HG03575 (cell line): ENCODE measurements at regions not wholly inside any gene's neighbourhood (a gene's known extent, or its start where the extent isn't known, plus 50 kb on each side); places are given as distances from the start of the nearest gene placed in this dataset.

ENCODE experiments used
- ATAC-seq: cut with Tn5 transposase; IDR thresholded peaks from one replicate; pipeline ENCODE4 v1.9.1; 2021; ENCODE audit not compliant: unreplicated experiment, insufficient number of reproducible peaks, low FRiP score; ENCODE audit errors: extremely low read depth

- ATAC-seq, result no peak
Observed at GRCh38 chr12:73277971-73278370, 1005.8 kb downstream of the TRHDE start.

GRCh38 chr12:73301530-73301929, 1029.4 kb downstream of the TRHDE start:
- no peak for ATAC-seq

DNA sequence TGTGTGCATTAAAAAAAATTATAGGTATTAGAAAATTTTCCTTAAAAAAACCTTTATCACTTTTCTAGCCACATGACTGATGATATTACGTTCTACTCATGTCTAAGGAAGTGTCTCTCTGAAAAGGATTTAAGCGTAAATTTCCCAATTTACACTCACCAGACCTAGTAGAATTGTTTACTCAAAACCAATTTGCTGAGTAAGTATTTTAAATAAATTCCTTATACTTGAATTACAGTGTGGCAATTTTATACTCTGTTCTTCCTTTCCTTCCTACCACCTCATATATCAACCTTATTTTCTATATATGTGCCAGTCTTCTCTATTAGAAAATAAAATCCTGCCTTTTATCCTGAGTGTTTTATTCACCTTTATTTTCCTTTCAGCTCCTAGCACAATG, 1035.1 kb downstream of the TRHDE start:
- ATAC-seq, result no peak

DNA sequence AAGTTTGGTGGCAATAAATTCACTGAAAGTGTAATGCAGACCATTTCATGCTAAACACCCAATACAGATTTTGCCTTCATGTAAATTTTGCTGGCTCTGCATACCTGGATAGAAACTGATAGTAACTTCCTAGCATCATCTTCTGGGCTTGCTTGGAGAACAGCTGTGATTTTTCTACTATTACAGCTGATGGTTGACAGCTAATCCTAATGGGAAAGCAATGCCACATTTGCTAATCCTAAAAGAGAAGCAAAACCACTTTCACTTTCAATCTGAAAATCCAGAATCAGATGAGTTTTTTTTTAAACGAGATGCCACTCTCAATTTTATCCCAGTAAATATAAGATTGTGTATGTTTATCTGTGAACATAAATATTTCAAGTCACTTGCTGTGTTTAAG, 1035.9 kb downstream of the TRHDE start:
- no peak for ATAC-seq

- ATAC-seq, result no peak
Observed at GRCh38 chr12:73308747-73309146, 1036.6 kb downstream of the TRHDE start.

- no peak for ATAC-seq
Observed at GRCh38 chr12:73321319-73321718, 1049.1 kb downstream of the TRHDE start.

- no peak for ATAC-seq
Observed at GRCh38 chr12:73321776-73322175, 1049.6 kb downstream of the TRHDE start.

DNA sequence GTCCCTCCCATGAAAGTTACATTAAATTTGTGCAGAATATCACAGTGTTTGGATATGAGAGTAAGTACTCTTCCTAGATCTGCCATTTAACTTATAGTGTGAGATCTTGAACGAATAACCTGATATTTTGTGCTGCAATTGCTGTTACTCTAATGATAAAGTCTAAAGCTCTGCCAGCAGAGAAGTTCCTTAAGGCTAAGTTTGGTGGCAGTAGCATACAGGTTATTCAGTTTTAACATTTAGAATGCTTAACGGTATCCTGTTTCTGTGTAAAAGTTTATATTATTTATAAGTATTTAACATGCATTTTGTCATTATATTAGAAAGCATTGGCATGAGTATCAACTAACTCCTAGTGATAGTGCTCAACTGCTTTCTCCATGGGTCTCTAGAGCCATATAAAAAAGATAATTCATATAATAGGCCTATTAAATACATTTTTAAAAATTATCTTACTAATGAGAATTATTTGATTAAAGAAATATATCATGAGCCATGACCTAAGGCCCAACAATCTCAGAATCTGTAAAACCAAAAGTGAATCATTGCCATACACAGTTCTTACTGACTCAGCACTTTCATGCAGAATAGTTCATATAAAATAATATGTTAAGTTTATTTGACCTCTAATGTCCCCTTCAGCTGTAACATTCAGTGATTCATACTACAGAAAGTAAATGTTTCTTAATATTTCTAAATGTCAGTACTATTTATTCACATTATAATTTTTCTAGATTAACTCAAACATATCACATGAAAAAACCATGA, 1058.6 kb downstream of the TRHDE start:
- no peak for ATAC-seq

DNA sequence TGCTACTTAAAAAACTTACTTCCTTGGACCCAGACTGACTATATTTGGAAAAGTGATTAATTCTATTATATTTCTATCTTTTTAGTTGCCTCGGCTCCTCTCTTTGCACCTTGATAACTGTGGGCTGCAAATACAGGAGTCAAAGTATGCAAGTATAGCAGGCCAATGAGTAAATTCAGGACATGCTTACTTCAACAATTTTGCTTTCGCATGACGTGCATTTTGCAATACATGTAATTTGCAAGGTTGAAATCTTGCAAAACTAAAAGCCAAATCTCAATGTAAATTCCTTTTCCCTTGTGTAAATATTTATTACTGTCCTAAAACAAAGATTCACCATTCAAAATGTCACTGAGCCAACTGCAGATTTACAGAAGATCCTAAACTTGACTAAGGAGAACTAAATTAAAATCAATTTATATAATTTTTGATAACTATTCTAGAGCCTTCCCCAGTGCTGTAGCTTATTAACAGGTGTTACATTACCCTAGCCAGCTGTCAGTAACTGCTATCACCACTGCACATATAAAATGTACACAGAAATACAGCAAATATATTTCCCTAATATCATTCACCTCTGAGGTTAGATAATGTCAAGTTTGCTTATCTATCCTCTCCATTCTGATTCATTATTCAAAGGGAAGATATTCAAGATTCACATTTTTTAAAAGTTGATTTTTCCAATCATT, 1069.5 kb downstream of the TRHDE start:
- no peak for ATAC-seq

DNA sequence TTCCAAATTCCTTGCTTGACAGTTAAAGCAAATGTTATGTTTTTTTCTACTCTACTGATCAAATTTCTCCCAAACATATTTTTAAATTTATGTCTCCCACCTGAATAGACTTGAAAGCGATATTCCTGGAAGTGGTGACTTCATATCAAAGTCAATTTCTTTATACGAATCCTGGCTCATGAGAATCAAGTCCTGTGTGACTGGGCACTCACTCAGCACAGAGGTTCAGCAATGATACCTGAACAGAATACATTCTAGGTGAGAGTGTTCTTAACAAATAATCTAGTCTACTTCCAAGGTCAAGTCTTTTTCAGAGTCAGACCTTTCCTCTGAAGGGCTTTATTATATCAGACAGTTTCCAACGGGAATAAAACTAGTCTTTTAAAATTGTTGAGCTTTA, 1070.6 kb downstream of the TRHDE start:
- ATAC-seq, result no peak

GRCh38 chr12:73352826-73353225, 1080.7 kb downstream of the TRHDE start:
- no peak for ATAC-seq

DNA sequence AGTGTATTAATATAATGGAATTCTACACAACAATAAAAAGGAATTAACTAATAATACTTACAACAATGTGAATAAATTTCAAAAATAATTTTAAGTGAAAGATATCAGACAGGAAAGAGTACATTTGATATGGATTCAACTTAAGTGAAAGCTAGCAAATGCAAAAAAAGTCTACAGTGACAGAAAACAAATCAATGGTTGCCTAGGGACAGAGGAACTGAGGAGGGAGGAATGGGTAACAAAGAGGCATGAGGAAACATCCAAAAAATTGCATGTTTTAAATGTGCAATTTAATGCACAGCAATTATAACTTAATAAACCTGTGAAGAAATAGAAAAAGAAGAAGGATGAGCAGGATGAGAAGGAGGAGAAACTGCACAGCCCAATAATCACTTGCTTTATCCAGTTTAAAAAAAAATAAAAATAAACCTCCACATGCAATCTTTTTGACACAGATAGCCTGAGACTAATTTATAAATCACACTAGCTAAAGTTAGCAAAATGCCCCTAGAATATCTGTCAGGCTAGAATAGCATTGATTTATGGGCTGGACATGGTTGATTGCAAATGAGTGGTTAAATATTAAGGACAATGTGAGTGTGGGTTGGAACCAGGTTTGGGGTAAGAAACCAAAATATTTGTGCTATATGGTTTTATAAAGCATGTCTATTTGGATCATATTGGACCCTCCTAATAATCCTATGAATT, 1089.1 kb downstream of the TRHDE start:
- no peak for ATAC-seq

- ATAC-seq, result no peak
Observed at GRCh38 chr12:73361864-73362230, 1089.7 kb downstream of the TRHDE start.

- no peak for ATAC-seq
Observed at GRCh38 chr12:73362666-73363065, 1090.5 kb downstream of the TRHDE start.

- ATAC-seq, result no peak
Observed at GRCh38 chr12:73372856-73373255, 1100.7 kb downstream of the TRHDE start.

DNA sequence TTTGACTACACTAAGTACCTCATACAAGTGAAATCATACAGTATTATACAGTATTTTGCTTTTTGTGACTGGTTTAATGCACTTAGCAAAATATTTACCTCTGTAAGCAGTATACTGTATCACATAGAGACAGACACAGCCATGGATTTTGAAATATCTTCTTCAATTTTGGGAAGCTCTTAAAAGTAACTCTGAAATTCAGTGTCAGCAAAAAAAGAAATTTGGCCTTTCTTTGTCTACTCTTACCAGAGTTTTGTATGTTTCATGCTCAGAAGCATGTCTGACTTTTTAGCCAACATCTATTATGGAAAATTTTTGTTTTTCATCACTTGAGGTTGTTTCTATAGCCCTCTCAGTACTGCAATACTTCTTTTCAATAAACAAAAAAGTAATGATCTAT, 1102.2 kb downstream of the TRHDE start:
- no peak for ATAC-seq

DNA sequence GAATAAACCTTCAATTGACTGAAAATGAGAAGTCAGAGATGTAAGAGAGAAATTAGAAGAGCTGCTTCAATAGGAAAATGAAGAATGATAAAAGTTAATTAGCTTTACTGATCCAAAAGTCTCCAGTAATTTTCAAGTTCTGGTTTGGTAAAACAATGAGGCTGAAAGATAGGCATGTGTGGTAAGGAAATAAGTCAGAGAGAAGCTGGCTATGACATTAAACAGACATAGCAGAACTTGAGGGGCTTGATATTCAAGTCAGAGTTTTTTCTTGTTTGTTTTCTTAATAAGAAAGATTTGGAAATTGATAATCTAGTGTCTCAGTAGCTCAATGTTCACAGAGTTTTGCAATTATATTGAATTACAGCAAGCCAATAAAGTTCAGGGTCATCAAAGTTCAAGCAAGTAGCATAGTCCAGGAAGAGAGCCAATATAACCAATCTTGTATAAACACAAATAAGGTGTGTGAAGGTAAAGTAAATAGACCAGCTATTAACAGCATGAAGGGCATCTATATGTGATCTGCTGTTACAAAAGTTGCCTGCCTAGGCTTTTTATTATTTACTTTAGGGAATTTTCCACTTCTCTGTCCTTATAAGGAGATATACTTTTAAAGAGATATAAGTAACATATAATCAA, 1111.5 kb downstream of the TRHDE start:
- no peak for ATAC-seq

DNA sequence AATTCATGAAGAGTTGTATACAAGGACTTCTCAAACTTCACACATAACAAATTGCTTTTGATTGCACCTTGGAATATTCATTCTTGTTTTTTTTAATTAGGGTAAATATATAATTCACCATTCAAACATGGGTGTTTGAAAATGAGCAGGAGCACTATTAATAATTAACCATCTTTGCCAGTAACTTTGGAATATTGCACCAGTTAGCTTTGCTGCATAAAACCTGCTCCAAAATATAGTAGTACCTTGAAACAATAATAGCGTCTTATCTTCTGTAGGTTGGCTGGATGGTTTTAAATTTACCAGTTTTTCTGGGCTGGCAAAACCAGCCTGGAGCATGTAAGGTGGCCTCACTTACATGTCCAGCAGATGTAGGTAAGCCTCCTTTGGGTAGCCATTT, 1112.4 kb downstream of the TRHDE start:
- ATAC-seq, result no peak

DNA sequence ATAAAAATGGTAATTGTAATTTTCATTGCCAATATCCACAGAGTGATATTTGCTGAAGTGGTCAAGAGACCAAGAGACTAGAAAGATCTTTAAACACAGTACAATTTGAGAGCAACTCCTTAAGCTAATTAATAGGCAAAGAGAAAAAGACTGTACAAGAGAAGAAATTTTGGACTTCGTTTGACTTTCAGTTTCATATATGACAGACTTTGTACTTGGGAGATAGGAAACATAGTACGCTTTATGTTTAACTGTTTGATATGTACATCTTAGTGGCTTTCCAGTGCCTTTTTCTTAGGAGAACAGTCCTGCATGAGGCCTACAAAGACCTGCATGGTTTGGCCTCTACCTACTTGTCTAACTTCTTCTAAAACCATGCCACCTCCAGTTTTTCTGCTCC, 1118.1 kb downstream of the TRHDE start:
- ATAC-seq, result no peak

- ATAC-seq, result no peak
Observed at GRCh38 chr12:73413051-73413450, 1124.6 kb upstream of the ATXN7L3B start.
